GM21528 (cell line): ENCODE measurements at regions not wholly inside any gene's neighbourhood (a gene's known extent, or its start where the extent isn't known, plus 50 kb on each side); places are given as distances from the start of the nearest gene placed in this dataset.

Experiments
- ATAC-seq: cut with Tn5 transposase; IDR thresholded peaks from one replicate; pipeline ENCODE4 v1.9.1; 2021; ENCODE audit warnings: mild to moderate bottlenecking, moderate library complexity; ENCODE audit not compliant: unreplicated experiment, low FRiP score

GRCh38 chr21:35905096-35905962 is 155.0 kb downstream of the SETD4 start:
- no peak for ATAC-seq

- ATAC-seq = no peak
Measured at GRCh38 chr21:35900539-35900938, 159.8 kb downstream of the SETD4 start.

GRCh38 chr21:35896060-35896459 is 164.3 kb downstream of the SETD4 start:
- no peak for ATAC-seq

GRCh38 chr21:35895598-35895997 is 164.7 kb downstream of the SETD4 start:
- no peak for ATAC-seq

- no peak for ATAC-seq
Measured at GRCh38 chr21:35893156-35893555, 167.2 kb downstream of the SETD4 start.

- ATAC-seq = no peak
Measured at GRCh38 chr21:35886887-35887286, 173.4 kb downstream of the SETD4 start.

- no peak for ATAC-seq
Measured at GRCh38 chr21:35885942-35886541, 174.3 kb downstream of the SETD4 start.

GRCh38 chr21:35882791-35883240 is 177.5 kb downstream of the SETD4 start:
- ATAC-seq = no peak

GRCh38 chr21:35873441-35873840 is 186.9 kb downstream of the SETD4 start:
- no peak for ATAC-seq

GRCh38 chr21:35871906-35872305 is 188.4 kb downstream of the SETD4 start:
- ATAC-seq = no peak

GRCh38 chr21:35868869-35869223 is 191.5 kb downstream of the SETD4 start:
- no peak for ATAC-seq

- no peak for ATAC-seq
Measured at GRCh38 chr21:35868005-35868868, 192.1 kb downstream of the SETD4 start.

- no peak for ATAC-seq
Measured at GRCh38 chr21:35864039-35864438, 196.3 kb downstream of the SETD4 start.

GRCh38 chr21:35862969-35863368 is 197.4 kb downstream of the SETD4 start:
- ATAC-seq = no peak

GRCh38 chr21:35861661-35862060 is 198.7 kb downstream of the SETD4 start:
- ATAC-seq = no peak

GRCh38 chr21:35860189-35860869 is 200.0 kb downstream of the SETD4 start:
- ATAC-seq = no peak

- ATAC-seq = no peak
Measured at GRCh38 chr21:35859677-35860076, 200.6 kb downstream of the SETD4 start.

- ATAC-seq = no peak
Measured at GRCh38 chr21:35857095-35857494, 203.2 kb downstream of the SETD4 start.

GRCh38 chr21:35855484-35855883 is 204.8 kb downstream of the SETD4 start:
- ATAC-seq = no peak

GRCh38 chr21:35854281-35854680 is 206.0 kb downstream of the SETD4 start:
- ATAC-seq = no peak
